Suppressor macrophage (primary cell): ENCODE measurements at regions not wholly inside any gene's neighbourhood (a gene's known extent, or its start where the extent isn't known, plus 50 kb on each side); places are given as distances from the start of the nearest gene placed in this dataset.

ENCODE experiments used
- DNase-seq, 4 experiments: peaks; one replicate each; pipeline ENCODE4 v3.0.0-alpha.2; 2020 to 2022

DNA sequence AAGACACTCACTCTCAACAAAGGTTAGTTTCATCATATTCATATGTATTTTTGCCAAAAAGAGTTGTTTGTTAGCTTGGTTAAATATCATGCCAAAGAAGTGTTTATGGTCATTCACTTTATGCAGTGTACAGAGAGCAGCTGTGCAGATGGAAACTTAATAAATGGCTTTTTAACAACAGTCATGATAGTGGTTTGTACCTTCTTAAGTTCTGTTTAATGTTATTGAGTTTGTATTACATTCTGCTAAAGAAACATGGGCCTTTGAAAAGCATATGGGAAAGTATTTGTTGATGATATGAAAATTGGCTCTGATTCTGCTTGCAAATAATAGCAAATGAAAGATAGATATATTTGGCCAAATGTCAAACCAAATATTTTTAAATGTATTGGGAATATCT is 607.3 kb downstream of the NCAM2 start:
- DNase-seq = no peak

DNA sequence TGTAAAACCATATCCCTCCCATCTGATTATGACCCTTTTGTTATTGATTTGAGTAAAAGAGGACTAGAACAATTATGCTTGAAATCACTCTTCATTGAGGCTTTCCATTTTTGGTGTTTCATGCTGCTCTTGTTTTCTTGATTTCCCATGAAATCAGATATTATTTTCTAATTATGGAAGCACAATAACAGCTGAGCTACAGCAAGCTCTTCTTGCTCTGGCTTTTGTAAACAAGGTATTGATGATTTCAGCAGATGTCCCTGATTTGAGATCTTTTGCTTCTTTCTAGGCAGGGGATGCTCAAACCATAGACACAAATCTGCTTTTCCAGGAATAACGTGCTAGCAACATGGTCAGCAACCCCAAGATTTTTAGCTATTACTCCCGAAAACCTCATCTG is 607.8 kb downstream of the NCAM2 start:
- DNase-seq = no peak

DNA sequence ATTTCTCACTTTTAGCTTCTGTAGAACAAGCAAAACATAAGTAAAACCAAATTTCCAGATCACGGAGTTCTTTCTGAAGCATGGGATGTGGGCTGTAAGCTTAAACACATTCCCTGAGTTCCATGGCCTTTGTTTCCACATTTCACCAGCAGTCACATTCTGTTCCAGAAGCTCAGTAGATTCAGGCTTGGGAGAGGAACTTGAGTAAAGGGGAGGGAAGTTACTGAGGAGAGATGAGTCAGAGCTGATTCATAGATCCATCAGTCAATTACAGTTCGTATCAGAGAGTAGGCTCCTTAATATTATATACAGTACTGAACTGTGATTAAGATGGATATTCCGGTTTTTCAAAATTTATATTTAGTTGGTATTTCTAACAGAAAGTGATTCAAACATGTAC is 614.3 kb downstream of the NCAM2 start:
- peak in 2 of 4 experiments; percentile 4 to 30 for DNase-seq

DNA sequence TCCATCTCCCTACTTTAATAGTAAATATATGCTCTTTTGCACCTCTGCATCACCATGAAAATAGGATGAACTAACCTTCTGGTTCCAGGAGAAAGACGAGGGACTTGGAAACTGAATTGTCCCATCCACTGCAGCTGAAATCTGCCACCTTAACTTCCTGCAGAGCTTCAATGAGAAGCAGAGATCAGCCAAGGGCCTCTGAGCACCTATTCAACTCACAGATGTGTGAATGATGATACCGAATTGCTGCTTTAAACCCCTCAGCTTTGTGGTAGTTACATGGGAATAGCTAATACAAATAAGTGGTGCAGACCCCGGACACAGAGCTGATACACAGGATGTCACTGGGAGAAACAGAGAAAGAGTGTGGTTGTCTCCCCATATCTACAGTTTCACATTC is 616.8 kb downstream of the NCAM2 start:
- DNase-seq = no peak

DNA sequence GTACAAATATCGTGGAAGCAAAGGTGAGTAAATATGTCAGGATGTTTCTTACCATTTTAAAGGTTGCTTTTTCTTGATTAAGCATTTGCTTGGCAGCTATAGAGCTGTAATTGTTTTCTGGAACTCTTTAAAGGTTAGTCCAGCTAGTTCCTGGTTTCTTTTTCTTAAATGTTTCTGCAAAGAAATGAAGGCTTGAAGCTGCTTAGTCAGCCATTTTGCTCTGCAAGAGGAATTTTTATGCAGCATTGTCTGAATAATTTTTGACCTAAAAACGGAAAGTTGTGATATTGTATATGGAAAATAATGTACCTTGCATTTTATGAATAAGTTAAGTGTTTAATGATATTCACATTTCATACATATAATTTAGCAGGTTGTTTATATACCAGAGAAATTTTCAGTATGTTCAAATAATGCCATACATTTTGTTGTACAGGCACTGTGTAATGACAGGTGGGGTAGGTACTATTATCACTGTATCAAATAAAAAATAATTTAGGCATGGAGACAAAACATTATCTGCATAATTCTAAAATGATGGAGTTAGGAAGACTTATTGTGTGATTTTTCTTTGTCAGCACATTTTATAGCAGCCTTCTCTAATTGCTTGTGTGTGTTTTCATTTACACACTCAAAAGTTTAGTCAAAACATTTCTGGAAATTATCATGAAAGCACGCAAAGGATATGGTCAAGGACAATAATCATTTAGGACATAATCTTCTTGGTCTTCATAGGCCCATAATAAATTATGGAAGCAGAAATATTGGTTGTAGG is 624.4 kb downstream of the NCAM2 start:
- no peak for DNase-seq

DNA sequence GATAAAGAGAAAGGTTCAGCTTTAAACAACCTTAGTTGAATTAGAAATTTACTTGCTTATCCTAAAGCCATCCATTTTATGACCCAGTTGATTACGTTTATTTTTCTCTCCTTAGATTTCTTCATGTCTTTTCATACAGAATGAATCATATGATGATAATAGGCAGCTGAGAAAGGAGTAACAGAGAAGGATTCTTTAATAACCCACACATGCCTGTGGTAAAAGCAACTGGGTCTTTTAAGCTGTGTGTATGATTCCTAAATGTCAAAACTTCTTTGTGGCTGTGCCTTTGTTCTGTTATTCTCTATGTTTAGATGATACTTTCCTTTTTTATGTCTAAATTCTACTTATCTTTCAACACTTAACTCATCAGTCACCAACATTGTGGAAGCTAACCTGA is 626.5 kb downstream of the NCAM2 start:
- DNase-seq = no peak

DNA sequence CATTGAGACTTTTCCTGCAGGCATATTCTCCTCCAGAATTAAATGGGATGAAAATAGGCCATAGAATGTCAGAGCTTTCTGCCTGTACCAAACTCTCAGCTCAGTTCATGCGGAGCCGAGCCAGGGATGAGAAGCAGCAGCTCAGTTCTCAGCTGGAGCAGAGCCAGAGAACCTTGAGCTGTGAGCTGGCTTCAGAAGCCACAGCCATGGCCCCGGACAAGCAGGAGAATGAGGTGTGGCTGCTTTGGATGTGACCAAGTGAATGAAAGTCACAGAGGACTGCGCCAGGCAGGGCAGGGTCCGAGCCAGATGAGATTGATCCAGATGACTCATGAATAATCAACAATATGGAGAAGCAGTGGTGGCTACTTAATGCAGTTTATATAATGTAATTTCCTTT is 633.8 kb downstream of the NCAM2 start:
- DNase-seq = no peak

DNA sequence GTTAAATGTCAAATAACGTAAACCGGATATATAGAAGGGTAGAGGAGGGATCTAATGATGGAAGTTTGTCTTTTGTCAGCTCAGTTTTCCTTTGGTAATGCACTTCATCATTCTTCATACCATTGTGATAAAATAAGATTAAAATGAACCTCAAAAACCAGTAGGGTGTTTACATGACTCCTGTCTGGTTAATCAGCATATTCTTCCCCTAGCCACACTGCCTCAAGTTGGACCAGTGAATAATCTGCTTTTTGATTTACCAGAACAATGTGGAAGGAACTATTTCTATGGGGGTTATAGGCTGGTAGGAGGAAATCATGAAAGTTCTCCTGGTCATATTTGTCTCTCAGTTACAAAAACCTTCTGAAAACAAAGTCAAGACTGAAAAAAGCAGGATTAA is 634.7 kb downstream of the NCAM2 start:
- DNase-seq = no peak

DNA sequence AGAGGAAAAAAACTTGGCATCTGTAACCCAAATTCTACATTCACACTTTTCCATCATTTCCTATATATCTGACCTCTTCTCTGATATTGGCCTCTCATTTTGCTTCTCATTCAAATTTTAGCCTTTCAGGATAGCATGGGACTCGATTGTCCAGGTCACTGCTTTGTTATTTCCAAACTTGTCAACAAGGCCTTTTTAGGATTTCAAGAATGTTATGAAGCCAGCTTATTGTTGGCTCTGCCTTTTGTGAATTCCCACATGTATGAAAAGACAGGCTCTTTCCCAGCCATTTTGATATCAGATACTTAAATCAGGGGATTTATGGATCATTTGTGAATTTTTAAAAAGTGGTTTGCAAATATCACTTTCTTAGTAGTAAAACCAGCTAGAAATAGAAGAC is 663.5 kb downstream of the NCAM2 start:
- DNase-seq = no peak

DNA sequence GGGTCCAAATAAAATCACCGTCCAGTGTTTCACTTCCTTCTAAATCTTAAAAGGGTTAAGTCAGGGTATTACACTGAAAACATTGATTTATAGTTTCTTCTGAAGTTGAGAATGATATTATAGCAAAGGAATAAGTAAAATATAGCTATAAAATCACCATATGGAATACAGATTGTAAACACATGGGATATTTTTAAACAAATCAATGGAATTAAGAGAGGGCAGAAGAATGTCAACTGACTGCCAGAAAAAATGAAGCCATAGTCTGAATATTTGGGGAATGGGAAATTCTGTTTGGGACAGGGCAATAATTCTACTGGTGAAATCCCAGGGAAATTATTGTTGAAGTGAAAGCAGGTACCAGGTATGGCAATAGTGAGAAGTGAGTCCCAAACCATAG is 664.6 kb downstream of the NCAM2 start:
- DNase-seq = no peak

DNA sequence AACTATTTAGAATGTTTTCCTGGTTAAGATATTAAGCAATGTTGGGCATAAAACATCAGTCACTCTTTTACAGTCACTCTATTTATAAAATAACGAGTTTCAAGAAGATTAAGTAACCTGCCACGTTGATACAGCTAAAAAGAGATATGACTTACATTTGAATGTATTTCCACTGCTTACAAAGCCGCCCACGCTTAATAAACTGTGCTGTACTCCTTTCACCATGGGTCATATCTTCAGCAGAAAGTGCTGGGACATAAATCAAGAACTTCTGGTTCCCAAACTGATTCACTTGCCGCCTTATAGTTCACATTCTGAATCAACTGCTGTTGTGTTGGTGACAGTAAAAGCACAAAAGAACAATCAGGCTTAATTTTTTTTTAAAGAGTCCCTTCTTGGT is 666.7 kb downstream of the NCAM2 start:
- no peak for DNase-seq

DNA sequence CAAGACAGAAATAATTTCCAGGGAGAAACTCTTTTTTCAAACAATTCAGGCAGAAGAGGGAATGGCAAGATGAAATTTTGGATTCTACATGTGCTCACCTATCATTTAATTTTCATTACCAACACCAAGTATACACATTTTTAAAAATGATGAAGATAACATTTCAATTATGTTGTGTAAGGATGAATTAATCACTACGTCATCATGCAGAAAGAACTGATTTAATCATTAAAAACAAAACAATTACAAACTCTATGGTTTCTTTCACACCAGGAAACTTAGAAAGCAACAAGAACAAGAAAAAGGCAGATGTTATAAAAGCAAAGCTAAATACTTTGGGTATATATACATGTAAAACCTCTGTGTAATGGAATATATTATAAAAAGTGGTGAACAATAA is 668.5 kb downstream of the NCAM2 start:
- no peak for DNase-seq

DNA sequence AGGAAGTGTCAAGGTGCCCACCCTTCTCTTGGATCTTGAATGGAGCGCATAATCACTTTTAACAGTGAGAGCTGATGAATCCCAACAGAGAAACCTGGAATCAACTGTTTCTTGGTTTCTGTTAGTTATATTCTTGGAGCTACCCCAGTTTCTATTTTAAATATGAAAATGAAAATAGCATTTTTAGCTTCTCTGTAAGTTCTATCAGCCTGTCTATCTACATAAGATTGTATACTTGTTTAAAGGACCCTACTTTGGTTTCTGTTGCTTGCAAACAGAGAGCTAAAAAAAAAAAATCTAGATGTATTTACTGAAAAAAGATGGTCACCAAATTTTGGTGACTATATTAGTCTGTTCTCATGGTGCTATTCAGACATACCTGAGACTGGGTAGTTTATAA is 670.0 kb downstream of the NCAM2 start:
- no peak for DNase-seq

DNA sequence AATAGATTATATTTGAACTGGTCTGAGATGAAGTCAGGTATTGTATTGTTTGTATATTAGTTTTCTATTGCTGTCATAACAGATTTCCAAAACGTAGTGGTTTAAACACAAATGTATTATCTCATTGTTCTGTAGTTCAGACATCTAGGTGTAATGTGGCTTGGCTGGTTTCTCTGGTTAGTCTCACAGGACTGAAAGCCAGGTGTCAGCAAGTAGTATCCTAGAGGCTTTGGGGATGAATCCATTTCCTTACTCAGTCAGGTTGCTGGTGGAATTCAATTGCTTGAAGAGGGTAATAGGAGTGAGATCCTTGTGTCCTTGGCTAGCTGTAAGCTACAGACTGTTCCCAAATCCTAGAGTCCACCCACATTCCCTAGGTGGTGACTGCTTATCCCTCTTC is 675.8 kb downstream of the NCAM2 start:
- no peak for DNase-seq

DNA sequence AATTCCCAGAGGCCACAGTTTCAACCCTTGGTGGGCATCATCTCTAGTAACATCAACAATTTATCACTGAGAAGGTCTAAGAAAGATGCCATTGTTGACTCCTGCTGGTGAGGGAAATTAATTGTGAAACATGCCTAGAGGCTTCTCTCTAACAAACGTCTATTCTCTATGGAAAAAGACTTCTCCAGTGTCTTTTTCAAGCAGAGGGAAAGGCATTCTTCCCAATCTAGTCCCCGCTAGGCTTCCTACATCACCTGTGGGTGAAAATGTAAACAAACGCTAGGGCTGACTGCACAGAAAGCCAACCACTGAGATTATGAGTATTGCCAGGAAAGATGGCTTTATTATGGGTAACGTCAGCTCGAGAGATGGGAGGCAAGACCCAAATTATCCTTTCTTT is 677.4 kb downstream of the NCAM2 start:
- DNase-seq = no peak

DNA sequence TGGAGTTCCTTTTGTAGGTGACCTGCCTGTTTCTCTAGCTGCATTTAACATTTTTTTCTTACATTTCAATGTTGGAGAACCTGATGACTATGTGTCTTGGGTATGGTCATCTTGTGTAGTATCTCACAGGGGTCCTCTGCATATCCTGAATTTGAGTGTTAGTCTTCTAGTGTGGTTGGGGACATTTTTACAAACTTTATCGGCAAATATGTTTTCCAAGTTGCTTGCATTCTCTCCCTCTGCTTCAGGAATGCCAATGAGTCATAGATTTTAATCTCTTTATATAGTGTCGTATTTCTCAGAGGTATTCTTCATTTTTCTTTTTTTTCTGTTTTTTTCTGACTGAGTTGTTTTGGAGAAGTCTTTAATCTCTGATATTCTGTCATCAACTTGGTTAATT is 684.0 kb downstream of the NCAM2 start:
- DNase-seq = no peak

DNA sequence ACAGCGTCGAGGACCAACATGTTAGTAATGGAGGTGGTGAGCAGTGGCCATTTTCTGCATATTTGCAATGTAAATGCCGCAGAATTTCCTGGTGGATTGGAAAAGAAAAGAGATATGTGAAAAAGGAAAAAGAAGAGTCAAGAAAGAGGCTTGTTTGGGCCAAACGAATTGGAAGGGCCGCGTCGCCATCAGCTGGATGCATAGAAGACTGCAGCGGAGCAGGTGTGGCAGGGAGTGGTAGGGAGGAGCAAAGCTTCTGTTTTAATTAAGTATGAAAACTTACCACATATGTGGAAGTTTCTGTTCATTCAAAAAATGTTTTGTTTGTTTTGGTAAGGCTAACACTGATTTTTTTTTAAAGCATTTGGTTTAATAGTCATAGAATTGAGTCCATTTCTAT is 690.7 kb downstream of the NCAM2 start:
- DNase-seq = no peak

DNA sequence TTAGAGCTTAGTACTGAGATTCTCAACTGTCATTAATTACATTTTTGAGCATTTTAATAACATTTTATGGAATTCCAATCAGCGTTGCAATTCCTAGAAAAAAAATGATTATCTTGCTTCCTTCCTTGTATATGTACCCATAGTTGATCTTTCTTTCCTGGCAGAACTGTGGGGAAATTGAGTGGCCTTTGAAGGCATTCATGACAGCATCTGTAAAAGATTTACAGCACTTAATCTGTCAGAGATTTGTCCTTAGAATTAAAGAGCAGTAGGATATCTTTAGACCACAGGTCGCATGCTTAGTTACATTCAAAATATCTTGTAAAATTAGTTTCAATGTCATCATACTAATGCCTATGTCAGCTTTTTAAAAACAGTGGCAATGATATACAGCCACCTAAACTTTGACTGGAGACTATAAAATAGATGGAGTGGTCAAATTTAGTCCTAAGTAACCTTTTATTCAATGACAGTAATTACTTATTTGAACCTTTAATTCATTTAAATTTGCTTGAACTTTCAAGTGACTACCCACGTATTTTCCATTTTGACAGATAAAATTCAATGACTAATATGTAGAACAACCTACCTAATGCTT is 692.0 kb downstream of the NCAM2 start:
- no peak for DNase-seq

DNA sequence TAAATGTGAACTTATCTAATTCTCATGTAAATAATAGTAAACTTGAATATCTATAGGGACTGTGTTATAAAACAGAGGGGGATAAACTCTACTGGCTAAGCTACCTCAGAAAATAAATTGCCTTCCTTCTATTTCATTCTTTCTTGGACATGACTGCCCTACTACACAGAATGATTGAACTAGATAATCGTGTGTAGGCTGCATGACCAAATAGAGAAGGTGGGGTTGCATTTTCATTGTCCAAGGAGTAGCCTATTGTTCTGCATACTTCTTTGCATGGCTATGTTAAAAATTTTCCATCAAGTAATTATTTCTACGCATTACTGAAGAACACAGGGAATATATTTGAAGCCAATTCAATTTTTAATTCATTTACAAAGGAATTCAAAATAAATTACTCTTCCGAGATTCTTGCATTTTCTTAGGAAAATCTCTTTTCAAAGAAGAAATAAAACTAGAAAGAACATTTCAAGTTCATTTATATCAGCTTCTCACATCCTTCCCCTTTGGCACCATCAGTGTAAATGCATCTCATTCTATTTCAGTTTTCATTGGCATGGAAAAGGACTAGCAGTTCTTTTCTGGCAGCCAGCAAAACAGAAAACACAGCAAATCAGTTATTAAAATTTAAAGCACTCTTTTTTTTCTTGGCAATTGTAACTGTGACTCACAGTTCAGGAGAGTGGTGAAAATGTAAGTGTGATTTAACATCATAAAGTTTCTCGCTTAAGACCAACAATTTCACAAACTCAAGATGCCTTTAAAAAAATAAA is 714.7 kb downstream of the NCAM2 start:
- DNase-seq = no peak

DNA sequence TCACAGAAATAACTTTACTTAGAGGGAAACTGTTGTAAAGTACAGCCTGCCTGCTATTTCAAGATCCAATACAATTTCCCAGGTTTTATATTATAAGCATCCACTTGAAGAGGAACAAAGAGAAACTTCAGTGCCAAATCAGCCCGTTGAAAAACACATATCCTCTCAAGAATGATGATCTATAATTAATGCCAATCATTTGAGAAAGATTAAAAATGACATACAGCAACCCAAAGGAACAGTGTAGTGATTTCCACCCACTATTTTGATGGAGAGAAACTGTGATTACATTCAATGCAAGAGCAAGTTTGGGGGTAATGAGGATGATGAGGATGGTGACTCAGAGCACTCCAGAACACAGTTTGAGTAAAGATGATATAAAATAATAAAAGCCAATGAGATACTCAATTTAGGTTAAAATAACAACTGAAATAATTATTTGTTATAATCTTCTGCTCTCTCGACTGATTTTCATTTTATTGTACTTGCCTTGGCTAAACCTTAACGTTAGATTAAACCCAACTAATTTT is 715.5 kb downstream of the NCAM2 start:
- no peak for DNase-seq

DNA sequence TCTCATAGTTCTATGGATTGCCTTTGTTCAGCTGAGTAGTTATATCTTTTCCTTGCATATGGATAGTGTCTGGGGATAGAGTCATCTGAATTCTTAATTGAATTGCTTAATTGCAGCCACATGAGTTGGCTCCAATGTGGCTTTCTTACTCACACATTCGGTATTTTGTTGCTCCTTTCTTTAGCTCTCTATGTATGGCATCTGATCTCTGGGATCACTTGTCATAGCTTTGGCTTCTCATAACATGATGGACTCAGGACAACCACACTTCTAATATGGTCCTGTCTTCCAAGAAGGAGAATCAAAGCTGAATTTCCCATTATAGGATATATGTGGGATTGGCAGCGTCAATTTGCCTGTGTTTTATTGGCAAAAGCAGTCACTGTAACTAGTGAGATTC is 716.2 kb downstream of the NCAM2 start:
- DNase-seq = no peak

DNA sequence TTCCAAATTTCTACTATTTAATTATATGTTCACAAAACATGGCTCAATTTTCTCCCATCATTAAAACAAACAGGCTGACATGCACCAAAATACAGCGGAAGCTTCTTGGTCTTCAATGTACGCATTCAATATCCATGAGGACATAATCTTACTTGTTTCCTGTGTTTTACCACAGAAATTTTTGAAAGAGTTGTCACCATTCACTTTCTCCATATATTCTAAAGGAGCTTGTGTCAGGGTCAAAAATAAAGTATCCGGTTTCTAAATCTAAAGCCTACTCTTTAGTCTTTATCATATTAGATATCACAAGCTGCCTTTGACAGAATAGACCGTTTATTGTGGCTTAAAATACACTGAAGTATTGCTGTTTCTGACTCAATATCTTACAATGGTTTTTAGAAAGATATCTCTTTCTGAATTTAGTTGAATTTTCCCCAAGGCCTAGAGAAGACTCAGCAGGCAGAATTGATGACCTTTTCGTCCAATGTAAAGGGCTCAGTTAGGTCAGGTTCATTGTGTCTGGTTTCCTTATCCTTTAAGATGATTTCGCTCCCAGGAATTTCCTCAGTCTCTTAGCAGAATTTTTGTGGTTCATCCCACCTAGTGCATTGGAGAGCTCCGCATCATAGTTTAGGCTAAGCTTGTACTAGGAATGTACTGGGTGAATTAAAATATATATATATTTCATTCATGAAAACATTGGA is 717.2 kb downstream of the NCAM2 start:
- DNase-seq = no peak

DNA sequence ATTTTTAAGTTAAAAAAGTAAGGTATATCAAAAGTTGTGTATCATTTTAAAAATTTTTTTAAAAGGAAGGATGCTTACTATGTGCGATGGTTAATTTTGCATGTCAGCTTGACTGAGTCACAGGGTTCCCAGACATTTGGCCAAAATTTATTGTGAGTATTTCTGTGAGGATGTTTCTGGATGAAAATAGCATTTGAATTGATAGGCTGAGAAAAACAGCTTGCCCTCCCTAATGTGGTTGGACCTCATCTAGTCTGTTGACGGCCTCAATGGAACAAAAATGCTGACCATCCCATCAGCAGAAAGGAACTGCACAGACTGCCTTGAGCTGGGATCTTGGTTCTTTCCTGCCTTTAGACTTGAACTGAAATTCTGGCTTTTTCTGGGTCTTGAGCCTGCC is 724.5 kb downstream of the NCAM2 start:
- DNase-seq = no peak
